ENCODE measurements at regions not wholly inside any gene's neighbourhood (a gene's known extent, or its start where the extent isn't known, plus 50 kb on each side); places are given as distances from the start of the nearest gene placed in this dataset.

DNA sequence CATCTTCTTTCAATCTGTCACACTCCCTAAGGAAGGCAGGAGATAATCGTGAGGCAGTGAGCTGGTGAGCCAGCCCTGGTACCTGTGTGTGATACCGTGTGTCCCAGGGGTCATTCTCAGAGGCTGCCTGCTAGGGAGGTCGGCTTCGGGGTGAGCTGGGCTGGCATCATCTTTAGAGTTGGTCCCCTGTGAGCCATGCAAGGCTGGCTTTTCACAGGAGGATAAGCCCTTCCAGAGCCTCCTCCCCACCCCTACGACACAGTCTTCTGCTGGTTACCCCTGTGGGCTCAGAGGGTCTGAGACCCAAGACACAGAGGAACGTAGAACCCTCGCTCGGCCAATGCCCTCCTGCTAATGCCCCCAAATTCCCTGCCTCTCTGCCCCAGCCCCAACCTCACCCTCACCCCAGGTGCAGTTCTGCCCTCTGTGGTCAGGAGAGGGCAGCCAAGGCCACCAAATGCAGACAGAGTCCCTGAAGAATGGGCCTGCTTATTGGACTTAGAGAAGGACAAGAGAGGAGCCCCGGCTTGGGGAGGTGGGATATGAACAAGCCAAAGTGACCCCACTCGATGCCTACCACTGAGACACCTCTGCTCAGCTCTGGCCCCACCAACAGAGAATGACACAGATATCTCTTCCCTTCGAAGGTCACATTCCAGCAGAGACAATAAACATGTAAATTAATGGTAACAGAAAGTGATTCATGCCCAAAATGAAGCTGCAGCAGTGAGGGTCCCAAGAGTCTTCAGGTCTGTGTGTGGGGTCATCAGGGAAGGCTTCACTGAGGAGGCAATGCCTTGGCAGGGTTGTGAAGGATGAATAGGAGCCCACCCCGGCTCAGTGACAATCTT is 80.8 kb upstream of the CCL1 start:
- no peaks in the 10 kb centered on the region for H3K36me3 ChIP-seq (ENCODE audit: insufficient read depth, low read length)
- H3K9me3 ChIP-seq (ENCODE audit: low read depth, low read length): no peaks in the 10 kb centered on the region
- H3K4me3 ChIP-seq: no peak overlapping the region
- no peak for TF ChIP-seq FOXP2 (optimal IDR thresholded peaks at IDR 0.05; ENCODE audit: control extremely low read depth, extremely low read length, insufficient read depth)
- H3K27ac ChIP-seq: no peak overlapping the region
- no peak for DNase-seq (ENCODE audit: low read depth, low spot score)
- no peak overlapping the region for H3K9ac ChIP-seq (ENCODE audit: insufficient read length)

DNA sequence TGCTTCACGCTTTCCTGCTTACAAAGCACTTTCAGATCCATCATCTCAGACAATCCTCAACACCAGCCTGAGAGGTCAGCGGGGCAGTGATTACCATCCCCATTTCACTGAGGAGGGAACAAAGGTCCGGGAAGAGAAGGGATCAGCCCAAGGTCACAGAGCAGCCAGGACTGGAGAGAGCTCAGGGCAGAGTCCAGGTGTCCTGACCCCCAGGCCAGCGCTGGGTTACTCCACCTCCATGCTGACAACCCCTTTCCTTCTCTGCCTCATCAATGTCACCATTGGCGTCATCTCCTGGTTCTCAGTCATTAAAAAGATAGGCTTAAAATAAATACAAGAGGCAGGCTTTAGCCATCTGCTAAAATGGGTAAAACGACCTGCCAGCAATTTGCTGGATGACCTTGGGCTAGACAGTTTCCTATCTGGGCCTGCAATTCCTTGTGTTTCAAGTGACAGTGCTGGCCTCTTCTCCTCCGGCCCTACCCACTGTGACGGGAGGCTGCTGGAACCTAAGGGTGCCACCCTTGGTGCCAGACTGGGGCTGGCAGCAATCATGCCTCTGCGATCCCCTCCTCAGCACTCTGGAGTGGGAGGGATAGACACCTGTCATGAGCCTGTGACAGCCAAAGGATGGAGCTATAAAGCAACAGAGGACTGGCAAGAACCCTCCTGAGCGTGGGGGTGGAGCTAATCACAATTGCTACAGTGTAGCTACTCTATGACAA is 79.5 kb upstream of the CCL1 start:
- no peaks in the 10 kb centered on the region for H3K36me3 ChIP-seq (ENCODE audit: insufficient read depth, low read length)
- no peak overlapping the region for H3K27ac ChIP-seq
- H3K4me3 ChIP-seq: no peak overlapping the region
- H3K9ac ChIP-seq (ENCODE audit: insufficient read length): no peak overlapping the region
- H3K9me3 ChIP-seq (ENCODE audit: low read depth, low read length): no peaks in the 10 kb centered on the region
- TF ChIP-seq FOXP2 (optimal IDR thresholded peaks at IDR 0.05; ENCODE audit: control extremely low read depth, extremely low read length, insufficient read depth) (no peak), EZH2 (IDR thresholded peaks at IDR 0.05) (no peak), POLR2AphosphoS5 (IDR thresholded peaks at IDR 0.05; ENCODE audit: borderline replicate concordance, low read depth, low read length) (no peak)
- DNase-seq (ENCODE audit: low read depth, low spot score): no peak

DNA sequence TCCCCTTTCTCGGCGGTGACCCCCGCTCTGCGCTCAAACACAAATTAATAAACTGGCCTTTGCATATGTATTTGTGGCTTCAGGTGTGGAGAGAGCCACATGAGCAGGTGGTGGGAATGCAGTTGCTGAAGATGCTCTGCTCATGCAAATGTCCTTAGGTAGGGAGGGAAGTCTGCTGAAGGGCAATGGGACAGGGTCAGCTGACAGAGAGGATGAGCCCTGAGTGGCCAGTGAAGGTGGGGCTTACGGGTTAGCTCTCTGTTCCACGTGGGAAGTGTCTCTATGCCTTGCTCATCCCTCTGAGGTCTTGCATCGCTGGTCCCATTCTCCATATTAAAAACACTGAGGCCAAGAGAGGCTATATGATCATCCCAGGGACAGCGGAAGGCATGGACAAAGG is 74.2 kb upstream of the CCL1 start:
- H3K9ac ChIP-seq (ENCODE audit: insufficient read length): no peak overlapping the region
- no peak for DNase-seq (ENCODE audit: low read depth, low spot score)
- no peak for TF ChIP-seq POLR2AphosphoS5 (IDR thresholded peaks at IDR 0.05; ENCODE audit: borderline replicate concordance, low read depth, low read length)
- TF ChIP-seq EZH2 (IDR thresholded peaks at IDR 0.05): no peak
- no peak for TF ChIP-seq FOXP2 (optimal IDR thresholded peaks at IDR 0.05; ENCODE audit: control extremely low read depth, extremely low read length, insufficient read depth)
- no peaks in the 10 kb centered on the region for H3K36me3 ChIP-seq (ENCODE audit: insufficient read depth, low read length)
- no peak overlapping the region for H3K27ac ChIP-seq
- no peaks in the 10 kb centered on the region for H3K9me3 ChIP-seq (ENCODE audit: low read depth, low read length)
- no peak overlapping the region for H3K4me3 ChIP-seq

DNA sequence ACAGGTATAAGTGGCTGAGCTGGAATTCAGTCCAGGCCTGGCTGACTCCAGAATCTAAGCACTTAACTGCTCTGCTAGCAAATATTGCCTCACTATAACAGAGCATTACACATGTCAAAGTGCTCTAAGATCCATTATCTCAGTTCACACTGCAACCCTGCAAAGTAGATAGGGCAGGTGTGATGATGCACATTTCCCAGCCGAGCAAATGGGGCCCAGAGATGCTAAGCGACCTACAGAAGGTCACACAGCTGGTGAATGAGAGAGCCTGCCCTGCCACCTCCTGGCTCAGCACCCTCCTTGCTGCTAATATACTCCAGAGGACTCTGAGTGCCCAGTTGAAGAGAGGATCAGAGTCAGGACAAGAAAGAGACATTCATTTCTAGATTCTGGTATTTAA is 73.6 kb upstream of the CCL1 start:
- no peak overlapping the region for H3K9ac ChIP-seq (ENCODE audit: insufficient read length)
- no peaks in the 10 kb centered on the region for H3K36me3 ChIP-seq (ENCODE audit: insufficient read depth, low read length)
- H3K27ac ChIP-seq: no peak overlapping the region
- no peak overlapping the region for H3K4me3 ChIP-seq
- TF ChIP-seq POLR2AphosphoS5 (IDR thresholded peaks at IDR 0.05; ENCODE audit: borderline replicate concordance, low read depth, low read length) (no peak), EZH2 (IDR thresholded peaks at IDR 0.05) (no peak), FOXP2 (optimal IDR thresholded peaks at IDR 0.05; ENCODE audit: control extremely low read depth, extremely low read length, insufficient read depth) (no peak)
- no peak for DNase-seq (ENCODE audit: low read depth, low spot score)
- H3K9me3 ChIP-seq (ENCODE audit: low read depth, low read length): no peaks in the 10 kb centered on the region

DNA sequence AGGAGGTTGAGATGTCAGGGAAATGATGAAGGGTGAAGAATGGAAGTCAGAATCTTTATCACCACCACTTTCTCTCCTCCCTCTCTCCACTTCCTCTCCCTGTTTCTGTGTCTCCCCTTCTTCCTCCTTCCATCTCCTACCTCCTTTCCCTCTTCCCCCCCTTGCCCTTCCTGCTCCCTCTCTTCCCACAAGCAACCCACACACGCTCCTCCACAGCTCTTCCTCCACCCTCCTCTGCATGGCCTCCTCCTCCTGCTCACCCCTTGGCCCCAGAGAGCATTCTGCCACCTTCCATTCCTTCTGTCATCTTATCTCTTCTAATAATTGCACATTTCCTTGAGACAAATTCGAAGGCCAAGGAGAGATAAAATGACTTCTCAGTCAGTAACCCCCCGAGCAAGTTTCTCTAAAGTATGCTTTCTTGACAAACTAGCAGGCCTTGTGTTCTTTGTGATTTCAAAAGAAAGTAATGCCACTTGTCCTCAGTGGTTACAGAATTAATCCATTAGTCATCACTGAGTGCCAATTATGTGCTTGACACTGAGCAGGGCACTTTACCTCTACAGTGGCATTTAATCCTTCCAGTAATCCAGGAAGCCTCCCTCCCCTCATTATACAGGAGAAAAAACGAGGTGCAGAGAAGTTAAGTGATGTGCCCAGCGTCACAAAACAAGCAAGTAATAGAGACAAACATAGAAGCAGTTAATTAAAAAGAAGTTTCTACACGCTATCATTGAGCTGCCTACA is 72.3 kb upstream of the CCL1 start:
- no peak for DNase-seq (ENCODE audit: low read depth, low spot score)
- H3K4me3 ChIP-seq: no peak overlapping the region
- no peaks in the 10 kb centered on the region for H3K9me3 ChIP-seq (ENCODE audit: low read depth, low read length)
- TF ChIP-seq FOXP2 (optimal IDR thresholded peaks at IDR 0.05; ENCODE audit: control extremely low read depth, extremely low read length, insufficient read depth) (no peak), POLR2AphosphoS5 (IDR thresholded peaks at IDR 0.05; ENCODE audit: borderline replicate concordance, low read depth, low read length) (no peak), EZH2 (IDR thresholded peaks at IDR 0.05) (no peak)
- H3K27ac ChIP-seq: no peak overlapping the region
- no peaks in the 10 kb centered on the region for H3K36me3 ChIP-seq (ENCODE audit: insufficient read depth, low read length)
- no peak overlapping the region for H3K9ac ChIP-seq (ENCODE audit: insufficient read length)

DNA sequence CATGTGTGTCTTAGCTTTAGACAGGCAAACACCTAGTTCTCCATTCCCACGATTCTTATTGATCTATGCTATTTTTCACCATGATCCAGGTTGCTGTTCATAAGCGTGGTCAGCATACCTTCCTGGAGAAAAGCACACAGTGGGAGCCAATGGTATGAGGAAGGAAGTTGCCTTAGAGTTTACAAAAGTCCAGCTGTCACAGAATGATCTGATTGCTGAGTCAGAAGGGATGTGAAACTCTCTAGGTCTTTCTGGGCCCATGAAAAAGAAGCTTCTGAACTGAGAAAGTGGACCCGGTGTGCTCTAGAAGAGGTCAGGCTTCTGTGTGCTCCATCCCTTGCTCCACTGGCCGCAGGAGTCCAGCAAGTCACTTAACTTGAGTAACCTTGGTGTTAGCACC is 71.0 kb upstream of the CCL1 start:
- TF ChIP-seq POLR2AphosphoS5 (IDR thresholded peaks at IDR 0.05; ENCODE audit: borderline replicate concordance, low read depth, low read length) (no peak), EZH2 (IDR thresholded peaks at IDR 0.05) (no peak), FOXP2 (optimal IDR thresholded peaks at IDR 0.05; ENCODE audit: control extremely low read depth, extremely low read length, insufficient read depth) (no peak)
- no peak for DNase-seq (ENCODE audit: low read depth, low spot score)
- Histone ChIP-seq H3K9ac (ENCODE audit: insufficient read length) (no peak overlapping the region), H3K9me3 (ENCODE audit: low read depth, low read length) (no peaks in the 10 kb centered on the region), H3K36me3 (ENCODE audit: insufficient read depth, low read length) (no peaks in the 10 kb centered on the region), H3K4me3 (no peak overlapping the region), H3K27ac (no peak overlapping the region)

DNA sequence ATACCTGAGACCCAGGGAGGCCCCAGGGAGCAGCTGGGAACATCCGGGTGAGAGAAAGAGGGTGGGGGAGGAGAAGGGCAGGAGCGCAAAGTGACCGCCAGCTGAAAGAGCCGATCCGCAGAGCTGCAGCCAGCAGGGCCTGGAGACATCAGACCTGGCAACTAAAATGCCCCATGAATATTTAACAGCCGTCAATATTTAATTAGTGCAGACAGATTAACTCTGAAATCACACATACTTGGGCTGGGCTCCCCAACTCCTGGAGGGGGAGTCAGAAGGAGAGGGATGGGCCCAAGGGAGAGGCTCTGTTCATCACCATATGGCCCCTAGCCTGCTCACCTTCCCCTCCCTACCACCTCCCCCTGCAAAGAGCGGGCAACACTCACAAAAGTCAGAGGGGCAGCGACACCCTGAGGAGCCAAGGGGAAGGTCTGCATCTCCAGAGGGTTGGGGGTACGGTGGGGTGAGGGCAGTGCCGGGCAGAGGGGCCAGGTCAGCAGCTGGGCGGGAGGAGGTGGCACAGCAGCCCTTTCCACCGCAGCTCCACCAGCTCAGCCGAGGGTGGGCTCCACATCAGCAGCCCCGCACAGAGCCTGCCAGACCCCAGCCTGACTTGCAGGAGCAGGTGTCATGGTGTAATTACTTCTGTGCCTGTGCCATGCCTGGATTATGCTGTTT is 61.9 kb upstream of the CCL1 start:
- TF ChIP-seq FOXP2 (optimal IDR thresholded peaks at IDR 0.05; ENCODE audit: control extremely low read depth, extremely low read length, insufficient read depth) (no peak), POLR2AphosphoS5 (IDR thresholded peaks at IDR 0.05; ENCODE audit: borderline replicate concordance, low read depth, low read length) (no peak), EZH2 (IDR thresholded peaks at IDR 0.05) (no peak)
- Histone ChIP-seq H3K9me3 (ENCODE audit: low read depth, low read length) (no peaks in the 10 kb centered on the region), H3K4me3 (no peak overlapping the region), H3K27ac (no peak overlapping the region), H3K36me3 (ENCODE audit: insufficient read depth, low read length) (no peaks in the 10 kb centered on the region), H3K9ac (ENCODE audit: insufficient read length) (no peak overlapping the region)
- no peak for DNase-seq (ENCODE audit: low read depth, low spot score)

Measured in SK-N-MC (cell line).